Gastroesophageal sphincter (tissue), 4 donors: ENCODE measurements at regions not wholly inside any gene's neighbourhood (a gene's known extent, or its start where the extent isn't known, plus 50 kb on each side); places are given as distances from the start of the nearest gene placed in this dataset.
"Not testable (repeated sequence)": the region's sequence is repeated elsewhere in the genome, so short reads cannot be mapped to it uniquely, and the experiment has no call there.

Experiments
- ATAC-seq: fragments of 150-250 bp; one replicate; pipeline ENCODE4 v1.9.1; 2016; ENCODE audit warnings: mild to moderate bottlenecking, moderate library complexity
- H3K27ac ChIP-seq, 4 donors: fragments of 200-600 bp; sonication (generic) in 3 of 4; 1 replicate in 3 of 4; 2 replicates in 1 of 4; pipeline ENCODE4 v1.5.1; 2016 to 2019
- H3K27me3 ChIP-seq: fragments of 200-600 bp; sonication (generic); one replicate; pipeline ENCODE4 v1.5.1; 2019
- H3K36me3 ChIP-seq, 2 donors: fragments of 200-600 bp; sonication (generic); one replicate each; pipeline ENCODE4 v1.5.1; 2019; ENCODE audit warnings: control low read depth in 1 of 2
- H3K4me1 ChIP-seq, 3 donors: fragments of 200-600 bp; sonication (generic); 1 replicate in 2 of 3; 2 replicates in 1 of 3; pipeline ENCODE4 v1.5.1; 2016 to 2019; ENCODE audit warnings: control low read depth in 2 of 3
- H3K4me3 ChIP-seq, 2 donors: fragments of 200-600 bp; sonication (generic); one replicate each; pipeline ENCODE4 v1.5.1; 2019; ENCODE audit warnings: mild to moderate bottlenecking in 1 of 2, moderate library complexity in 1 of 2
- H3K9me3 ChIP-seq, 3 donors: fragments of 200-600 bp; sonication (generic); one replicate each; pipeline ENCODE4 v1.5.1; 2017 to 2019; ENCODE audit warnings: control low read depth in 2 of 3
- EP300 ChIP-seq: sonication (generic); formaldehyde crosslinking; IDR thresholded peaks from one replicate; pipeline ENCODE4 v1.6.1; 2017; ENCODE audit warnings: antibody characterized with exemption, mild to moderate bottlenecking
- POLR2A ChIP-seq, 2 donors: fragments of 450-650 bp; IDR thresholded peaks; one replicate each; pipeline ENCODE4 v1.6.1; 2017; ENCODE audit warnings: antibody characterized with exemption in 2 of 2, mild to moderate bottlenecking in 2 of 2, moderate library complexity in 1 of 2
- POLR2AphosphoS5 ChIP-seq: sonication (generic); formaldehyde crosslinking; IDR thresholded peaks from one replicate; pipeline ENCODE4 v1.6.1; 2017; ENCODE audit warnings: antibody characterized with exemption
- WGBS, 2 donors: methylation state at CpG; one replicate each; pipeline ENCODE4 v1.1.5; 2018; ENCODE audit warnings: low coverage in 1 of 2; 5-methylcytosine and 5-hydroxymethylcytosine counted together
- TF ChIP-seq, protein P1 (sequence below), 4 experiments: fragments of 200-600 bp in 2 of 4; fragments of 450-650 bp in 2 of 4; sonication (generic) in 1 of 4; IDR thresholded peaks; one replicate each; pipeline ENCODE4 v1.5.1; 2017 to 2019; ENCODE audit warnings: antibody characterized with exemption in 4 of 4, mild to moderate bottlenecking in 2 of 4, moderate library complexity in 2 of 4

DNA sequence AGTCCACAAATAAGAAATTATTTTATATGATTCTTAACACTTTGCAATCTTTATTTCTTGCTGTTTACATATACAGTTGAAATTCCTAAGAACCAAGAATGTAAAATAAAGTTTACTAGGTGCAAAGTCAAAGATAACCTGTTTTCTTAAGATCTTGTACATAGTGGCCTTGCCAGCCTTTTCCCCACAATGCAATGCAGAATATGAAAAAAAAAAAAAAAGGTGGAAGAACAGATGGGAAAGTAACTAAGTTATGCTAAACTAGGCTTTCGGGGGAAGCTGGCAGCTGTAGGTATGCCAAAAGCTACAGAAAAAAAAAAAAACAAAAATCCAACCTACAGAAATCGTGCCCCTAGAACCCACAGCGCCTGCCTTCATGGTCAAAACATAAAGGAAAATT, 1588.4 kb downstream of the STIM2 start:
- 63 to 100% methylated on average over 2 of the region's 3 CpGs for WGBS, 2 donors
- Histone ChIP-seq H3K27ac (no peak overlapping the region), H3K36me3 (no peaks in the 10 kb centered on the region), H3K4me1 (no peaks in the 10 kb centered on the region), H3K4me3 (no peak overlapping the region), H3K9me3 (peaks cover 0 to 6% (median 0%) of the 10 kb centered on the region in 3 donors), H3K27me3 (no peaks in the 10 kb centered on the region)
- no peak for TF ChIP-seq POLR2AphosphoS5
- TF ChIP-seq, protein P1, sequence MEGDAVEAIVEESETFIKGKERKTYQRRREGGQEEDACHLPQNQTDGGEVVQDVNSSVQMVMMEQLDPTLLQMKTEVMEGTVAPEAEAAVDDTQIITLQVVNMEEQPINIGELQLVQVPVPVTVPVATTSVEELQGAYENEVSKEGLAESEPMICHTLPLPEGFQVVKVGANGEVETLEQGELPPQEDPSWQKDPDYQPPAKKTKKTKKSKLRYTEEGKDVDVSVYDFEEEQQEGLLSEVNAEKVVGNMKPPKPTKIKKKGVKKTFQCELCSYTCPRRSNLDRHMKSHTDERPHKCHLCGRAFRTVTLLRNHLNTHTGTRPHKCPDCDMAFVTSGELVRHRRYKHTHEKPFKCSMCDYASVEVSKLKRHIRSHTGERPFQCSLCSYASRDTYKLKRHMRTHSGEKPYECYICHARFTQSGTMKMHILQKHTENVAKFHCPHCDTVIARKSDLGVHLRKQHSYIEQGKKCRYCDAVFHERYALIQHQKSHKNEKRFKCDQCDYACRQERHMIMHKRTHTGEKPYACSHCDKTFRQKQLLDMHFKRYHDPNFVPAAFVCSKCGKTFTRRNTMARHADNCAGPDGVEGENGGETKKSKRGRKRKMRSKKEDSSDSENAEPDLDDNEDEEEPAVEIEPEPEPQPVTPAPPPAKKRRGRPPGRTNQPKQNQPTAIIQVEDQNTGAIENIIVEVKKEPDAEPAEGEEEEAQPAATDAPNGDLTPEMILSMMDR (IDR thresholded peaks at IDR 0.05), result no peak
- no peak for TF ChIP-seq EP300
- TF ChIP-seq POLR2A (IDR thresholded peaks at IDR 0.05), result no peak
- no peak for ATAC-seq

DNA sequence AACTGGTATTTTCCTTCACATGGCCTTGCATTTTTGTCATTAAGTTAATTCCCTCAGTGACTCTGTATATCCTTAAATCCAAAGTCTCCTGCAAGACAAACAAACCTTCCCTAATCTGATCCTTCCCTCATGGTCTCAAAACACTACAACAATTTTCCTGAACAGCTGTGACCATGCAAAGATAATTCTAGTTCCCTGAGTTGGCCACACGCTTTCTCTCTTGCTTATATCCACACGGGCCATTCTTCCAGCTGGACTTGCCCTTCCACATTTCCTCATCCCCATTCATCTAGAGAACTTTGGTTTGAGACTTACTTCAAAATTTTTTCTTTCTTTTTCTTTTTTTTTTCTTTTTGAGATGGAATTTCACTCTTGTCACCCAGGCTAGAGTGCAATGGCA, 1590.7 kb downstream of the STIM2 start:
- Histone ChIP-seq H3K4me1 (no peaks in the 10 kb centered on the region), H3K27me3 (no peaks in the 10 kb centered on the region), H3K9me3 (peaks cover 0 to 6% (median 0%) of the 10 kb centered on the region in 3 donors), H3K27ac (no peak overlapping the region), H3K4me3 (no peak overlapping the region), H3K36me3 (no peaks in the 10 kb centered on the region)
- 64% methylated on average over 2 of the region's 2 CpGs for WGBS, 2 donors
- ATAC-seq, result no peak
- TF ChIP-seq, protein P1 (IDR thresholded peaks at IDR 0.05), result no peak
- no peak for TF ChIP-seq POLR2AphosphoS5
- TF ChIP-seq EP300, result no peak
- no peak for TF ChIP-seq POLR2A (IDR thresholded peaks at IDR 0.05)

DNA sequence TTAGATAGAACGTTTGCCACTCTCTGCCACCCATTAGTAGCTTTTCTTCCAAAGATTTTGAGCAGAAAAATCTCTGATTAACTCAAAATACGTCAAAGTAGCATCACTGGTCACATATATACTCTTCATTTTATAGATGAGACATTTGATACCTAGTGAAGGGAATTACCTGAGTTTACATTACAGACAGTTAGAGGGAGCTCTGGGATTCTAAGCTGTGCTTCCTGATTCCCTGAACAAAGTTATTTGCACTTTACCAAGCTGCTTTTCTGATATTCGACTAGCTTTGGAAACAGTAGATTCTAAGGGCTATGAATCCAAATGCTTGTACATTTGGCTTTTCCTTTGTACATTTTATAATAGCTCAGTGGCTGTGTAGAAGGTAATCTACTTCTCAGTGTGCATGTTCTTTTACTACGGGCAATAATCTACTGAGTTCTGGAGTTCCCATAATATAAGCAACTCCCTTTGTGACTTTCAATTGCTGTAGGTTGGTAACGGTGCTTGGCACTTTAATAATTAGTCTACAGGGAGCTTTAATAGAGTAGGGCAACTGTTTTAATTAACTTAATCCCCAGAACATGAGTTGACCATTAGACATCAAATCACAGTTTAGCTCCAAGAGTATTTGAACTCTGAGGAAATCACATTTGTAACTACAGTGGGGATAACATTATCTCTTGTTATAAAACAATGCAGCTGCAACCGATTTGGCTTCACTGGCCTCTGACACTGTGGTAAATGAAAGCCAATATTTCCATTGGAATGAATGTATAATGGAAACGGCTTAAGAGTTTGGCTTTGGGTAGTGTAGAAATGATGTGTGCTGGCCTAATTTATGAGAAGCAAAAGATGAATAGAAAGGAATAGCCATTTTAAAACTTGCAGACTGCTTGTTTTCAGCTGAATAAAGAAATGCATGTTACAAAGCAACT, 1602.4 kb downstream of the STIM2 start:
- Histone ChIP-seq H3K27me3 (no peaks in the 10 kb centered on the region), H3K4me3 (no peak overlapping the region), H3K4me1 (no peaks in the 10 kb centered on the region), H3K9me3 (no peaks in the 10 kb centered on the region), H3K36me3 (no peaks in the 10 kb centered on the region), H3K27ac (no peak overlapping the region)
- no peak for TF ChIP-seq EP300
- no peak for TF ChIP-seq POLR2AphosphoS5
- TF ChIP-seq, protein P1 (IDR thresholded peaks at IDR 0.05), result no peak
- TF ChIP-seq POLR2A (IDR thresholded peaks at IDR 0.05), result no peak
- no peak for ATAC-seq
- 26 to 52% methylated on average over 7 of the region's 7 CpGs for WGBS, 2 donors

DNA sequence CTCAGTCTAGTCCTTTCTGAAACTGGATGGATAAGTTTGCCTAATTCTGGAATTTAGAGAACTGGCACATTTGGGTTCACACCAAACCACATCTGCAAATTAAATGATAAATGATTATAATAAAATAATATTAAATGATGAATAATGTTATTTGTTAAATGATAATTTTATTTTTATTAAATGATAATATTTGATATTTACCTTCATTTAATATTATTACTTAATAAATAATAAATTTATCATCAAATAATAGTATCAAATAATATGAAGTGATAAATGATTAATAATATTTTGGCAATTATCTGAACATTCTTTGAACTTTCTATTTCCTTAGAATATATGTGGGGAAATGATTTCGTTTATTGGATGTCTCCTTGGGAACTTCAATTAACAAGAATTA, 1604.2 kb downstream of the STIM2 start:
- Histone ChIP-seq H3K4me1 (no peaks in the 10 kb centered on the region), H3K27ac (no peak overlapping the region), H3K36me3 (no peaks in the 10 kb centered on the region), H3K4me3 (no peak overlapping the region), H3K9me3 (no peaks in the 10 kb centered on the region), H3K27me3 (no peaks in the 10 kb centered on the region)
- ATAC-seq, result no peak
- whole genome bisulfite sequencing, 2 donors, result 40 to 67% methylated on average over 1 of the region's 1 CpG
- TF ChIP-seq POLR2A (IDR thresholded peaks at IDR 0.05) (no peak), EP300 (no peak), POLR2AphosphoS5 (no peak)
- TF ChIP-seq, protein P1 (IDR thresholded peaks at IDR 0.05), result no peak

DNA sequence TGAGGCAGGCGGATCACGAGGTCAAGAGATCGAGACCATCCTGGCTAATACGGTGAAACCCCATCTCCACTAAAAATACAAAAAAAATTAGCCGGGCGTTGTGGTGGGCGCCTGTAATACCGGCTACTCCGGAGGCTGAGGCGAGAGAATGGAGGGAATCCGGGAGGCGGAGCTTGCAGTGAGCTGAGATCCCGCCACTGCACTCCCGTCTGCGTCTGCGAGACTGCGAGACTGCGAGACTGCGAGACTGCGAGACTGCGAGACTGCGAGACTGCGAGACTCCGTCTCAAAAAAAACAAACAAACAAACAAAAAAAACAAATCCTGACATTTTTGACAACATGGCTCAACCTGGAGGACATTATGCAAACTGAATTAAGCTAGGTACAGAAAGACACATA, 1606.2 kb downstream of the STIM2 start:
- H3K9me3 ChIP-seq, H3K36me3 ChIP-seq, H3K4me3 ChIP-seq, H3K4me1 ChIP-seq, H3K27me3 ChIP-seq, H3K27ac ChIP-seq, ATAC-seq: not testable (repeated sequence)
- 93 to 100% methylated on average over 4 to 11 of the region's 24 CpGs for WGBS, 2 donors
